ENCODE measurements at regions not wholly inside any gene's neighbourhood (a gene's known extent, or its start where the extent isn't known, plus 50 kb on each side); places are given as distances from the start of the nearest gene placed in this dataset.

DNA sequence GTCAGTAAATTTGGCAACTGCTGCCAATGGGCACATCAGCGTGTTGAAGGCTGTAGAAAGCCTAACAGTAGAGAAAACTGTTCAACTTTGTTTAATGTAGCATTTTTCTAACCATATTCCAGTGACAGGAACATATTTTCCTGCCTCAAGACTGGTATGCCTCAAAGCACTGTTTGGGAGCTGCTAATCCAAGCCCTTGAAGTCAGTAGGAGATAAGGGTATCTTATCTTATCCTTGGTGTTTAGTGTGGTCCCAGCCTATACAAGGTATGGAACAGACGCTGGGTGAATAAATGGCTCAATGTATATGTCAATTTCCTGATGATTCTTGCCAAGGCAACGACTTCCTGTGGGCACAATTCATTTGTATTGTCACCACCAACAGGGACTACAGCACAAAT, 97.5 kb upstream of the CREB5 start:
- 44% methylated on average over 3 of the region's 3 CpGs for WGBS (ENCODE audit: low lambda C conversion rate)
- H3K27me3 ChIP-seq (ENCODE audit: insufficient read depth) = peaks cover 29% of the 10 kb centered on the region; the same call in 1 of the 2 replicates
- no peak for DNase-seq
- TF ChIP-seq, protein P1, sequence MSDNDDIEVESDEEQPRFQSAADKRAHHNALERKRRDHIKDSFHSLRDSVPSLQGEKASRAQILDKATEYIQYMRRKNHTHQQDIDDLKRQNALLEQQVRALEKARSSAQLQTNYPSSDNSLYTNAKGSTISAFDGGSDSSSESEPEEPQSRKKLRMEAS (IDR thresholded peaks at IDR 0.05; ENCODE audit: low read depth) = no peak
- TF ChIP-seq JUND (IDR thresholded peaks at IDR 0.05) = no peak
- no peak for TF ChIP-seq NFIC (IDR thresholded peaks at IDR 0.05; ENCODE audit: borderline replicate concordance)
- no peak for TF ChIP-seq FOSL2 (IDR thresholded peaks at IDR 0.05; ENCODE audit: borderline replicate concordance, low read depth)
- TF ChIP-seq GATA2 (CRISPR knock-in tag; IDR thresholded peaks at IDR 0.05) = no peak; the same call in 1 of the 2 replicates
- no peak for TF ChIP-seq SIN3A (IDR thresholded peaks at IDR 0.05; ENCODE audit: borderline replicate concordance, low read depth, low read length)
- TF ChIP-seq MXI1 (IDR thresholded peaks at IDR 0.05; ENCODE audit: low read depth, low read length) = no peak
- no peak for TF ChIP-seq TEAD4 (IDR thresholded peaks at IDR 0.05; ENCODE audit: borderline replicate concordance, insufficient read depth)
- TF ChIP-seq POLR2AphosphoS5 (IDR thresholded peaks at IDR 0.05; ENCODE audit: low read depth, low read length) = no peak
- no peak for TF ChIP-seq TCF12 (IDR thresholded peaks at IDR 0.05)
- no peak for TF ChIP-seq RFX5 (IDR thresholded peaks at IDR 0.05; ENCODE audit: low read length)
- no peak for TF ChIP-seq EZH2phosphoT487 (IDR thresholded peaks at IDR 0.05; ENCODE audit: borderline replicate concordance, low read depth)
- no peak overlapping the region for H3K9ac ChIP-seq
- H3K9me2 ChIP-seq = no peaks in the 10 kb centered on the region
- H2AFZ ChIP-seq (ENCODE audit: low read depth) = no peak overlapping the region
- no peak overlapping the region for H3K4me3 ChIP-seq (ENCODE audit: low read depth in 2 of 2, low read length in 1 of 2)
- CTCF ChIA-PET = interaction anchor here (0.6 to 3.4 kb wide), 12 partner anchors 9 to 539 kb away, joined by 3 to 41 read pairs (median 4); no protein-coding TSS in a partner anchor
- H3K79me2 ChIP-seq (ENCODE audit: insufficient read depth) = no peaks in the 10 kb centered on the region
- no peaks in the 10 kb centered on the region for H3K36me3 ChIP-seq (replicated peaks in 1 of 2; ENCODE audit: control insufficient read depth in 1 of 2, insufficient read depth in 2 of 2, low read length in 1 of 2)
- no peaks in the 10 kb centered on the region for H3K9me3 ChIP-seq
- H3K4me1 ChIP-seq (ENCODE audit: control insufficient read depth in 1 of 2, insufficient read depth in 2 of 2, low read depth in 1 of 2, low read length in 1 of 2) = peaks cover 0 to 29% of the 10 kb centered on the region in 2 experiments; a peak in 2 of 4 replicates
- no peak overlapping the region for H3K4me2 ChIP-seq
- POLR2A ChIA-PET = no interaction called here
- no peak overlapping the region for H3K27ac ChIP-seq (ENCODE audit: low read depth in 2 of 2, low read length in 1 of 2)
- no peaks in the 10 kb centered on the region for H3F3A ChIP-seq (replicated peaks; ENCODE audit: insufficient read depth)
- H4K20me1 ChIP-seq (ENCODE audit: insufficient read depth) = no peaks in the 10 kb centered on the region

DNA sequence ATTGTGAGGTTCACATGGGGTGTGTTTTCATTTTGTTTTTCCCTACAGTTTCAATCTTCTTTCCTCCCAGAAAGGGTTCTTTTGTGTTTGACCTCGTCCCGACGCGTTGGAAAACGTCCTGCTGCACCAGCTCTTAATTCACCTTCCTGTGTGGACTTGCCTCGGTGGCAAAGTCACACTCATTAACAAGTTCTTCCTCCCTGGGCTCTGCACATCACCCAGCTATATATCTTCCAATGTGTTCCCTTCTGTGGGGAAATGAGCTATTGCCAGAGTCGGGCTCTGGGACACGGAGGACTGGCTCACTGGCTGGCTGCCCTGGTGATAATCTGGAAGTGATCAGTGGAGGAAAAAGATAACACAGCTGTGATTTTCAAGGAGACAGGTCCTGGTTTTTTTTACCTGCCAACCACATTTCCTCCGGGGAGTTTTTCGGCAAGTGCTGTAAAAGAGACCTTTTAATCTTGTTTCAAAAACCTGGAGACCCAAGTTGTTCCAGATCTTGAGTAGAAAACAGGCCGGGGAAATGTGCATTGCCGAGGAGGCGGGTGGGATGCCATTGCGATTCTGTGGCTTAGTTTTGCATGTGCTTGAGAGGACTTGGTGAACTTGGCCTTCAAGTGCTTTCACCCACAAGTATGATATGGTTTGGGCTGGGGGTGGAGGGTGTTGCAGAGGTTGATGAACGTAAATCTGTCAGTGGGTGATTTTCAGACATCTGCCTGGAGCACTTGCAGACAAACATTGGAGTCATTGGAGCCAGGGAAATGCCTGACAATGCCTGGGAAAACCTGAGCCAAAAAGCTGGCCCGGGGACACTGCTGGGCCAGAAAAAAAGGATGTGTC, 96.5 kb upstream of the CREB5 start:
- Histone ChIP-seq H3F3A (replicated peaks; ENCODE audit: insufficient read depth) (no peaks in the 10 kb centered on the region), H3K9me2 (no peaks in the 10 kb centered on the region), H3K27ac (ENCODE audit: low read depth in 2 of 2, low read length in 1 of 2) (peak overlapping the region in 1 of 2 experiments; percentile 57; a peak in 2 of 4 replicates), H3K4me2 (no peak overlapping the region), H3K27me3 (ENCODE audit: insufficient read depth) (peaks cover 29% of the 10 kb centered on the region; the same call in 1 of the 2 replicates), H3K36me3 (replicated peaks in 1 of 2; ENCODE audit: control insufficient read depth in 1 of 2, insufficient read depth in 2 of 2, low read length in 1 of 2) (no peaks in the 10 kb centered on the region), H4K20me1 (ENCODE audit: insufficient read depth) (no peaks in the 10 kb centered on the region), H3K79me2 (ENCODE audit: insufficient read depth) (no peaks in the 10 kb centered on the region), H3K4me3 (ENCODE audit: low read depth in 2 of 2, low read length in 1 of 2) (no peak overlapping the region), H3K9ac (no peak overlapping the region), H3K4me1 (ENCODE audit: control insufficient read depth in 1 of 2, insufficient read depth in 2 of 2, low read depth in 1 of 2, low read length in 1 of 2) (peaks cover 0 to 29% of the 10 kb centered on the region in 2 experiments; a peak in 2 of 4 replicates), H2AFZ (ENCODE audit: low read depth) (no peak overlapping the region), H3K9me3 (no peaks in the 10 kb centered on the region)
- peak; percentile 80 for DNase-seq
- CTCF ChIA-PET = interaction anchor here (0.6 to 3.4 kb wide), 10 partner anchors 8 to 538 kb away, joined by 3 to 41 read pairs (median 5); no protein-coding TSS in a partner anchor
- POLR2A ChIA-PET = interaction anchor here (0.6 to 1.5 kb wide), 2 partner anchors 41 to 560 kb away, joined by 3 to 4 read pairs; no protein-coding TSS in a partner anchor
- 28% methylated on average over 16 of the region's 16 CpGs for WGBS (ENCODE audit: low lambda C conversion rate)
- TF ChIP-seq SIN3A (IDR thresholded peaks at IDR 0.05; ENCODE audit: borderline replicate concordance, low read depth, low read length) (no peak), CHD2 (IDR thresholded peaks at IDR 0.05; ENCODE audit: low read length, partially characterized antibody) (peak; percentile 66), FOXJ3 (CRISPR knock-in tag; IDR thresholded peaks at IDR 0.05) (peak; percentile 52; the same call in 1 of the 2 replicates), JUND (IDR thresholded peaks at IDR 0.05) (no peak), ELF1 (IDR thresholded peaks at IDR 0.05) (no peak), EZH2phosphoT487 (IDR thresholded peaks at IDR 0.05; ENCODE audit: borderline replicate concordance, low read depth) (no peak), TCF12 (IDR thresholded peaks at IDR 0.05) (peak; percentile 92), POLR2AphosphoS5 (IDR thresholded peaks at IDR 0.05; ENCODE audit: low read depth, low read length) (0 out of 2 replicates have a peak, but pooled peaks have one; percentile 46), RCOR1 (IDR thresholded peaks at IDR 0.05; ENCODE audit: low read length) (peak; percentile 91), TEAD4 (IDR thresholded peaks at IDR 0.05; ENCODE audit: borderline replicate concordance, insufficient read depth) (0 out of 2 replicates have a peak, but pooled peaks have one; percentile 39), RXRA (IDR thresholded peaks at IDR 0.05; ENCODE audit: borderline replicate concordance, low read depth) (no peak), NFIC (IDR thresholded peaks at IDR 0.05; ENCODE audit: borderline replicate concordance) (peak; percentile 41; the same call in 1 of the 2 replicates), MEF2A (IDR thresholded peaks at IDR 0.05; ENCODE audit: borderline replicate concordance, low read depth) (no peak), USF2 (IDR thresholded peaks at IDR 0.05; ENCODE audit: borderline replicate concordance, low read depth, low read length) (no peak), GATA2 (CRISPR knock-in tag; IDR thresholded peaks at IDR 0.05) (peak; percentile 97), RFX5 (IDR thresholded peaks at IDR 0.05; ENCODE audit: low read length) (no peak), NRF1 (IDR thresholded peaks at IDR 0.05; ENCODE audit: low read depth, low read length) (no peak)
- TF ChIP-seq, protein P2, sequence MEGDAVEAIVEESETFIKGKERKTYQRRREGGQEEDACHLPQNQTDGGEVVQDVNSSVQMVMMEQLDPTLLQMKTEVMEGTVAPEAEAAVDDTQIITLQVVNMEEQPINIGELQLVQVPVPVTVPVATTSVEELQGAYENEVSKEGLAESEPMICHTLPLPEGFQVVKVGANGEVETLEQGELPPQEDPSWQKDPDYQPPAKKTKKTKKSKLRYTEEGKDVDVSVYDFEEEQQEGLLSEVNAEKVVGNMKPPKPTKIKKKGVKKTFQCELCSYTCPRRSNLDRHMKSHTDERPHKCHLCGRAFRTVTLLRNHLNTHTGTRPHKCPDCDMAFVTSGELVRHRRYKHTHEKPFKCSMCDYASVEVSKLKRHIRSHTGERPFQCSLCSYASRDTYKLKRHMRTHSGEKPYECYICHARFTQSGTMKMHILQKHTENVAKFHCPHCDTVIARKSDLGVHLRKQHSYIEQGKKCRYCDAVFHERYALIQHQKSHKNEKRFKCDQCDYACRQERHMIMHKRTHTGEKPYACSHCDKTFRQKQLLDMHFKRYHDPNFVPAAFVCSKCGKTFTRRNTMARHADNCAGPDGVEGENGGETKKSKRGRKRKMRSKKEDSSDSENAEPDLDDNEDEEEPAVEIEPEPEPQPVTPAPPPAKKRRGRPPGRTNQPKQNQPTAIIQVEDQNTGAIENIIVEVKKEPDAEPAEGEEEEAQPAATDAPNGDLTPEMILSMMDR (IDR thresholded peaks at IDR 0.05) = no peak
- TF ChIP-seq, protein P3, sequence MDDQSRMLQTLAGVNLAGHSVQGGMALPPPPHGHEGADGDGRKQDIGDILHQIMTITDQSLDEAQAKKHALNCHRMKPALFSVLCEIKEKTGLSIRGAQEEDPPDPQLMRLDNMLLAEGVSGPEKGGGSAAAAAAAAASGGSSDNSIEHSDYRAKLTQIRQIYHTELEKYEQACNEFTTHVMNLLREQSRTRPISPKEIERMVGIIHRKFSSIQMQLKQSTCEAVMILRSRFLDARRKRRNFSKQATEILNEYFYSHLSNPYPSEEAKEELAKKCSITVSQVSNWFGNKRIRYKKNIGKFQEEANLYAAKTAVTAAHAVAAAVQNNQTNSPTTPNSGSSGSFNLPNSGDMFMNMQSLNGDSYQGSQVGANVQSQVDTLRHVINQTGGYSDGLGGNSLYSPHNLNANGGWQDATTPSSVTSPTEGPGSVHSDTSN (IDR thresholded peaks at IDR 0.05) = peak; percentile 53

Data from SK-N-SH (cell line).